ENCODE measurements at regions not wholly inside any gene's neighbourhood (a gene's known extent, or its start where the extent isn't known, plus 50 kb on each side); places are given as distances from the start of the nearest gene placed in this dataset.

- no peak overlapping the region for H3K4me3 ChIP-seq (ENCODE audit: low read length)
- DNase-seq (ENCODE audit: low read depth), result no peak
- TF ChIP-seq, protein P1, sequence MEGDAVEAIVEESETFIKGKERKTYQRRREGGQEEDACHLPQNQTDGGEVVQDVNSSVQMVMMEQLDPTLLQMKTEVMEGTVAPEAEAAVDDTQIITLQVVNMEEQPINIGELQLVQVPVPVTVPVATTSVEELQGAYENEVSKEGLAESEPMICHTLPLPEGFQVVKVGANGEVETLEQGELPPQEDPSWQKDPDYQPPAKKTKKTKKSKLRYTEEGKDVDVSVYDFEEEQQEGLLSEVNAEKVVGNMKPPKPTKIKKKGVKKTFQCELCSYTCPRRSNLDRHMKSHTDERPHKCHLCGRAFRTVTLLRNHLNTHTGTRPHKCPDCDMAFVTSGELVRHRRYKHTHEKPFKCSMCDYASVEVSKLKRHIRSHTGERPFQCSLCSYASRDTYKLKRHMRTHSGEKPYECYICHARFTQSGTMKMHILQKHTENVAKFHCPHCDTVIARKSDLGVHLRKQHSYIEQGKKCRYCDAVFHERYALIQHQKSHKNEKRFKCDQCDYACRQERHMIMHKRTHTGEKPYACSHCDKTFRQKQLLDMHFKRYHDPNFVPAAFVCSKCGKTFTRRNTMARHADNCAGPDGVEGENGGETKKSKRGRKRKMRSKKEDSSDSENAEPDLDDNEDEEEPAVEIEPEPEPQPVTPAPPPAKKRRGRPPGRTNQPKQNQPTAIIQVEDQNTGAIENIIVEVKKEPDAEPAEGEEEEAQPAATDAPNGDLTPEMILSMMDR (conservative IDR thresholded peaks at IDR 0.05; ENCODE audit: low read depth, low read length), result no peak
Observed at GRCh38 chr5:158560170-158560569, 539.5 kb downstream of the EBF1 start.

GRCh38 chr5:158559643-158560042 lies 540.1 kb downstream of the EBF1 start:
- no peak overlapping the region for H3K4me3 ChIP-seq (ENCODE audit: low read length)
- DNase-seq (ENCODE audit: low read depth), result no peak
- TF ChIP-seq, protein P1 (conservative IDR thresholded peaks at IDR 0.05; ENCODE audit: low read depth, low read length), result no peak

- TF ChIP-seq, protein P1 (conservative IDR thresholded peaks at IDR 0.05; ENCODE audit: low read depth, low read length), result no peak
- DNase-seq (ENCODE audit: low read depth), result no peak
Observed at GRCh38 chr5:158559066-158559465, 540.6 kb downstream of the EBF1 start.

DNA sequence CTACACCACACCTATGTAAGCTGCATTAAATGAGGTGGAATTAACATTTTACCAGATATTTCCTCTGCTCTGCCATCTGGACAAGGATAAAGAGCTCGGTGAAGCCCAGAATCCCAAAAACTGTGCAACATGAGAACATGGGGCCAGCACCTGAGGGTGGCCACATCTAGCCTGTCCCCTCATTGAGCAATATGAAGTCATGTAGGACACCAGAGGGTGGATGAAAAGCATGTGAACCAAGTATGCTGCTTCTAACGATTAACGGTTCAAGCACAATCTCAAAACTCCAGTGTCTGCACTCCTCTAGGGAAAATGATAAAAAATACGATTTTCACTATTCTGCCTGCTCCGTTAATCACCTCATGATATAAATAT lies 545.8 kb downstream of the EBF1 start:
- H3K4me3 ChIP-seq (ENCODE audit: low read length), result no peak overlapping the region
- TF ChIP-seq, protein P1 (conservative IDR thresholded peaks at IDR 0.05; ENCODE audit: low read depth, low read length), result no peak
- no peak for DNase-seq (ENCODE audit: low read depth)

More at GRCh38 chr5:158559066-158559465, 540.6 kb downstream of the EBF1 start:
- H3K4me3 ChIP-seq (ENCODE audit: low read length), result no peak overlapping the region

DNA sequence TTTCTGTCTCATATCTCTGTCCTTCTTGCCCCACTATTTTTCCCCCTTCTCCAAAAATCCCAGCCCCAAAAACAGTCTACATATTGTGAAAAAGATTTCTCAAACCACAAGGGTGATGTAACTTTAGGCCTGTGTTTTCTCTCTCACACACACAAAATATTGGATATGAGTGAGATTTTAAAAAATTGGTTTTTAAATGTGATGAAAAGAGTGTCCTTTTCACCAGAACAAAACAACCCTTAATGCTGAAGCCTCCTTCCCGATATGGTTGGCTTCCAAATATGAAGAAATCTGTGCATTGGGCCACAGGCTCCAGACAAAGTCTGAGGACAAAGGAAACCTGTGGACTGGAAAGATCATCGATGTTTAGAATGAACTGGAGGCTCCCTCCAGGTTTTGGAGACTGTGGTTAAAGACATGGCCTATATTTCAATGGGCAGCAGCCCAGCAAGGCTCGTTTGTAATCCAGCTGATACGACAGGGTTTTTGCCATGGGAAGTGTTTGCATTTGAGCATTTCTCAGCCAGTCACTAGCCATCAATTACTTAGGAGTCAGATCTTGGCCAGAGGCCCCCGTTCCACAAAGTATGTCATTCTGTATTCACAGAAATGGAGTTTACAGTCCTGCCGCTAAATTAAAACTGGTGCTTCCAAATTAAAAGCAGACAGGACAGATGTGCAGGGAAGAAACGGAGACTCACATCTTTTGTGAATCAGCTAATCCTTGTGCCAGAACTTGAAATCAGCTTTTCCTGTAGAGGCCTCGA lies 546.3 kb downstream of the EBF1 start:
- TF ChIP-seq, protein P1 (conservative IDR thresholded peaks at IDR 0.05; ENCODE audit: low read depth, low read length), result no peak
- DNase-seq (ENCODE audit: low read depth), result no peak
- H3K4me3 ChIP-seq (ENCODE audit: low read length), result no peak overlapping the region

- H3K4me3 ChIP-seq (ENCODE audit: low read length), result no peak overlapping the region
- TF ChIP-seq, protein P1 (conservative IDR thresholded peaks at IDR 0.05; ENCODE audit: low read depth, low read length), result no peak
- no peak for DNase-seq (ENCODE audit: low read depth)
Observed at GRCh38 chr5:158552241-158552640, 547.5 kb downstream of the EBF1 start.

DNA sequence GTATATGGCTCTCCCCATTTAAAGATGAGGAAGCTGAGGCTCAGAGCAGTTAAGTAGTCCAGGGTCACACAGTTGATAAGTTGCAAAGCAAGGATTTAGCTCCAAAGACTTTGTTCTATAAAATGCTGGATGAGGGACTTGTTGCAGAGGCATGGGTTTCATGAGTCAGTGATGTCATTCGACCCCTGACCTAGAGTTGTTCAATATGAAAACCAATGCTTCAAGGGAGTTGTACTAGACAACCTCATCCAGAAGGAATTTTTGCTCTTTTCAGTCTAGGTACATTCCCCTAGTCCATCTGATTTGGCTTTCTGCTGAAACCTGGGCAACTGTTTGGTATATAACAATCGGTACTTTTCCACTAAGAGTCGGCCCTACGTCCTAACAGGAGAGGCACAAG lies 550.4 kb downstream of the EBF1 start:
- DNase-seq (ENCODE audit: low read depth), result no peak
- H3K4me3 ChIP-seq (ENCODE audit: low read length), result no peak overlapping the region
- TF ChIP-seq, protein P1 (conservative IDR thresholded peaks at IDR 0.05; ENCODE audit: low read depth, low read length), result no peak

All from retinal pigment epithelial cell (primary cell).